DND-41 (cell line): ENCODE measurements at regions not wholly inside any gene's neighbourhood (a gene's known extent, or its start where the extent isn't known, plus 50 kb on each side); places are given as distances from the start of the nearest gene placed in this dataset.

Source experiments
- ATAC-seq: fragments of 200-7000 bp; cut with Tn5 transposase; 3 replicates; pipeline ENCODE4 v1.9.1; 2021; ENCODE audit warnings: low read depth; ENCODE audit not compliant: insufficient read depth
- DNase-seq: peaks from one replicate; pipeline ENCODE4 v3.0.0-alpha.2; 2020
- H2AFZ ChIP-seq: 2 replicates; pipeline ENCODE4 v1.6.0; 2012; ENCODE audit warnings: low read depth, low read length
- H3K27ac ChIP-seq: 2 replicates; pipeline ENCODE4 v1.5.1; 2012; ENCODE audit warnings: low read length, inconsistent platforms
- H3K27me3 ChIP-seq: fragments of 200-600 bp; sonication (generic); 2 replicates; pipeline ENCODE4 v1.6.0; 2012; ENCODE audit warnings: low read length, mild to moderate bottlenecking, inconsistent platforms; ENCODE audit not compliant: insufficient read depth, poor library complexity
- H3K36me3 ChIP-seq: 2 replicates; pipeline ENCODE4 v1.5.1; 2012; ENCODE audit warnings: low read length, inconsistent platforms; ENCODE audit not compliant: insufficient read depth
- H3K4me1 ChIP-seq: 2 replicates; pipeline ENCODE4 v1.5.1; 2012; ENCODE audit warnings: mild to moderate bottlenecking, low read length; ENCODE audit not compliant: insufficient read depth
- H3K4me2 ChIP-seq: 2 replicates; pipeline ENCODE4 v1.6.0; 2012; ENCODE audit warnings: mild to moderate bottlenecking, moderate library complexity, low read length, inconsistent platforms; ENCODE audit not compliant: insufficient read depth
- H3K4me3 ChIP-seq, 2 experiments: fragments of 200-600 bp in 1 of 2; shearing (Covaris generic) in 1 of 2; 2 replicates each; pipeline ENCODE4 v1.5.1; 2012 to 2016; ENCODE audit warnings: inconsistent platforms in 2 of 2, low read length in 2 of 2, mild to moderate bottlenecking in 2 of 2, low read depth in 1 of 2, moderate library complexity in 1 of 2
- H3K79me2 ChIP-seq: 2 replicates; pipeline ENCODE4 v1.6.0; 2012; ENCODE audit warnings: low read length, inconsistent platforms; ENCODE audit not compliant: insufficient read depth
- H3K9ac ChIP-seq: 2 replicates; pipeline ENCODE4 v1.6.0; 2012; ENCODE audit warnings: low read depth, mild to moderate bottlenecking, inconsistent platforms, low read length, moderate library complexity
- H3K9me3 ChIP-seq: 2 replicates; pipeline ENCODE4 v1.5.1; 2012; ENCODE audit warnings: low read length, moderate library complexity, mild to moderate bottlenecking, inconsistent platforms; ENCODE audit not compliant: insufficient read depth, severe bottlenecking
- H4K20me1 ChIP-seq: 2 replicates; pipeline ENCODE4 v1.6.0; 2012; ENCODE audit warnings: low read length; ENCODE audit not compliant: insufficient read depth
- EZH2 ChIP-seq: IDR thresholded peaks from 3 replicates; pipeline ENCODE4 v1.6.1; 2012; ENCODE audit warnings: borderline replicate concordance, low read depth, mild to moderate bottlenecking, moderate library complexity, low read length, inconsistent platforms; ENCODE audit not compliant: severe bottlenecking
- TF ChIP-seq, protein P1 (sequence below): IDR thresholded peaks from 2 replicates; pipeline ENCODE4 v1.5.1; 2012; ENCODE audit warnings: borderline replicate concordance, low read length, moderate library complexity, mild to moderate bottlenecking; ENCODE audit not compliant: poor library complexity, severe bottlenecking; ENCODE audit errors: extremely low read depth

DNA sequence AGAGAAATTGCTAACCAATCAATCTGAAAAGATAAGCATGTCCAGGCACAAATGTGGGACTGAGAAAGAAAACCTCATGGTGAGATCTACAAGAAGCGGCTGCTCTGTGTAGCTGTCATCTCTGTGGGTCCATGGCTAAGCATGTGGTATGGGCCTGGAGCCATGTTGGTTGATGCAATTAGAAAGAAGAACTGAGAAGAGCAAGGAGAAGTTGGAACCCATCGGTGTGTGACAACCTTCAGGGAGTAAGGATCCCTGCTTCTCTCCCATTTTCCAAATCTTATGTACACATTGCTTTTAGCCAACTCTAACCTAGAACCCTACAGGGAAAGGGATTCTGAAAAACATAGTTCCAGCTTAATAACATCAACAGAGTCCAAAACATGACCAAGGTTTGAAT, 890.2 kb downstream of the FSTL5 start:
- Histone ChIP-seq H2AFZ (no peak overlapping the region), H3K4me2 (no peak overlapping the region)

DNA sequence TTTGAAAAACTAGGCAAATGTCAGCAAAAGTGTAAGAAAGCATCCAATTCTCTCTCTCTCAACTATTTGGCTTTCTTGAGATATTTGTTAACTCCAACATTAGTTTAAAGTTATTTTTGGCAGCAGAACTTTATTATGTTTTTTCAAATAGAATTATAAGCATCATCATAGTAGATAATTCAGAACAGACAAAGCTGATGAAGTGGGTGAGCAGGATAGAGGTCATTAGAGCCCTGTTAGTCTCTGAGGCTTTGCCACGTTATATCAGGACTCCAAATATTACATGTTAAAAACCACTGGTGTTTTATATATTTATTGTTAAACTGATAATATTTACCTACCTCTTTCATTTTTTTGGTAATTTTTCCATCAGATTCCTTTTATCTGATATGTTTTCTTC, 903.0 kb downstream of the FSTL5 start:
- H3K27ac ChIP-seq = no peak overlapping the region
- DNase-seq = no peak
- ATAC-seq = no peak
- H3K4me1 ChIP-seq = no peaks in the 10 kb centered on the region
- H3K27me3 ChIP-seq = no peaks in the 10 kb centered on the region
- H3K36me3 ChIP-seq = no peaks in the 10 kb centered on the region
- H2AFZ ChIP-seq = no peak overlapping the region
- no peak overlapping the region for H3K4me3 ChIP-seq
- no peaks in the 10 kb centered on the region for H4K20me1 ChIP-seq
- H3K79me2 ChIP-seq = no peaks in the 10 kb centered on the region
- no peak for TF ChIP-seq EZH2
- TF ChIP-seq, protein P1, sequence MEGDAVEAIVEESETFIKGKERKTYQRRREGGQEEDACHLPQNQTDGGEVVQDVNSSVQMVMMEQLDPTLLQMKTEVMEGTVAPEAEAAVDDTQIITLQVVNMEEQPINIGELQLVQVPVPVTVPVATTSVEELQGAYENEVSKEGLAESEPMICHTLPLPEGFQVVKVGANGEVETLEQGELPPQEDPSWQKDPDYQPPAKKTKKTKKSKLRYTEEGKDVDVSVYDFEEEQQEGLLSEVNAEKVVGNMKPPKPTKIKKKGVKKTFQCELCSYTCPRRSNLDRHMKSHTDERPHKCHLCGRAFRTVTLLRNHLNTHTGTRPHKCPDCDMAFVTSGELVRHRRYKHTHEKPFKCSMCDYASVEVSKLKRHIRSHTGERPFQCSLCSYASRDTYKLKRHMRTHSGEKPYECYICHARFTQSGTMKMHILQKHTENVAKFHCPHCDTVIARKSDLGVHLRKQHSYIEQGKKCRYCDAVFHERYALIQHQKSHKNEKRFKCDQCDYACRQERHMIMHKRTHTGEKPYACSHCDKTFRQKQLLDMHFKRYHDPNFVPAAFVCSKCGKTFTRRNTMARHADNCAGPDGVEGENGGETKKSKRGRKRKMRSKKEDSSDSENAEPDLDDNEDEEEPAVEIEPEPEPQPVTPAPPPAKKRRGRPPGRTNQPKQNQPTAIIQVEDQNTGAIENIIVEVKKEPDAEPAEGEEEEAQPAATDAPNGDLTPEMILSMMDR = no peak
- H3K9ac ChIP-seq = no peak overlapping the region
- no peak overlapping the region for H3K4me2 ChIP-seq
- H3K9me3 ChIP-seq = peaks cover 18% of the 10 kb centered on the region

More for the DNA sequence above, 890.2 kb downstream of the FSTL5 start:
- Histone ChIP-seq H3K36me3 (no peaks in the 10 kb centered on the region), H3K9ac (no peak overlapping the region), H3K27me3 (no peaks in the 10 kb centered on the region), H4K20me1 (no peaks in the 10 kb centered on the region), H3K9me3 (no peaks in the 10 kb centered on the region), H3K79me2 (no peaks in the 10 kb centered on the region), H3K27ac (no peak overlapping the region), H3K4me3 (no peak overlapping the region), H3K4me1 (no peaks in the 10 kb centered on the region)
- TF ChIP-seq, protein P1 = no peak
- TF ChIP-seq EZH2 = no peak
- ATAC-seq (no peak), DNase-seq (no peak)

DNA sequence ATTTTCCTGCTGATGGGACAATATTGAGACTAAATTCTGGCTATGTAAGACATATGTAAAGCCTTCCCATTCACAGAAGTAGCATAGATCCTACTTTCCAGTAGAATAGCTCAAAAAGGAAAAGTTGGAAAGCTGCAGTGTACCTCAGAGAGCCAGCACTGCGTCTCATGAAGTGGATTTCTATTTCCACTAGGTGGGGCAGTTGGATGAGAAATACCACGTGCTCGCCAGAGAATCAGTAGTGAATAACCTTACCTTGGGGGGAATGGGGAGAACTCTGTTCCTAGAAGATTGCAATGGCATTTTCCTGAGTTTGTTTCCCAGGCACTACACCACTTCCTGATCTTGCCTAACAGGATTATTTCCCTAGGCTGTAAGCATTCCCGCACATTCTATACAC, 907.1 kb downstream of the FSTL5 start:
- TF ChIP-seq EZH2 = no peak
- TF ChIP-seq, protein P1 = peak; percentile 25
- no peak overlapping the region for H3K9ac ChIP-seq
- no peaks in the 10 kb centered on the region for H4K20me1 ChIP-seq
- no peaks in the 10 kb centered on the region for H3K36me3 ChIP-seq
- H3K9me3 ChIP-seq = peaks cover 23% of the 10 kb centered on the region
- H3K27me3 ChIP-seq = no peaks in the 10 kb centered on the region
- no peak for DNase-seq
- H3K4me1 ChIP-seq = no peaks in the 10 kb centered on the region
- no peak overlapping the region for H3K27ac ChIP-seq
- H3K4me2 ChIP-seq = no peak overlapping the region
- no peaks in the 10 kb centered on the region for H3K79me2 ChIP-seq
- H2AFZ ChIP-seq = no peak overlapping the region
- no peak for ATAC-seq
- no peak overlapping the region for H3K4me3 ChIP-seq

DNA sequence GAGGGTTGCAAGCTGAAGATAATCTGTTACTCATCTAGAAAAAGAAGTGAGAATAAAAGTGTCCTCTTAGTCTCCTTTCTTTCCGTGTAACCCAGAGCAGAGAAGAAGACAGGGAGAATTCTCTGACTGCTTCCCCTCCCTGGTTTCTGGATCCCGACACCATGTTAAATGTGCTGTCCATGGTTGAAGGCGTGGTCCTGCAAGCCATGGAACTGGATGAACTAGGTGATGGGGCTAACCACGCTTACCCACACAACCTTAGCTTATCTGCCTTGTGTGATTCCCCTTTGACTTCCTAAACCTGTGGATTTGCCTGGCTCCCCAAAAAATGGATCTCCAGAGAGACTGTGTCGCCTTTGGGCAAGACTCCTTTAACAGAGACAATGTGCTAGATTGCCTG, 907.6 kb downstream of the FSTL5 start:
- Histone ChIP-seq H2AFZ (no peak overlapping the region), H4K20me1 (no peaks in the 10 kb centered on the region), H3K36me3 (no peaks in the 10 kb centered on the region), H3K9ac (no peak overlapping the region), H3K4me3 (no peak overlapping the region), H3K27ac (no peak overlapping the region), H3K27me3 (no peaks in the 10 kb centered on the region), H3K9me3 (peaks cover 23% of the 10 kb centered on the region), H3K4me2 (no peak overlapping the region), H3K4me1 (no peaks in the 10 kb centered on the region), H3K79me2 (no peaks in the 10 kb centered on the region)
- DNase-seq = peak; percentile 6
- ATAC-seq = no peak
- TF ChIP-seq, protein P1 = no peak
- TF ChIP-seq EZH2 = no peak
